B cell (primary cell): ENCODE measurements at regions not wholly inside any gene's neighbourhood (a gene's known extent, or its start where the extent isn't known, plus 50 kb on each side); places are given as distances from the start of the nearest gene placed in this dataset.

Source experiments
- ATAC-seq: fragments of 200-7000 bp; cut with Tn5 transposase; one replicate; pipeline ENCODE4 v1.10.0; 2021; ENCODE audit warnings: low read depth, mild to moderate bottlenecking, moderate number of reproducible peaks, moderate library complexity
- CTCF ChIA-PET: fragments of 350-600 bp; sonication (Branson Sonifier 250); formaldehyde crosslinking; loops from one replicate; lab custom pipeline; 2021; ENCODE audit warnings: antibody characterized with exemption, inconsistent platforms; lab: Charles Lee
- POLR2A ChIA-PET: fragments of 350-600 bp; sonication (Branson Sonifier 250); formaldehyde crosslinking; loops from one replicate; lab custom pipeline; 2021; ENCODE audit warnings: antibody characterized with exemption; lab: Charles Lee
- DNase-seq: peaks from one replicate; pipeline ENCODE4 v3.0.0; 2013
- H2AFZ ChIP-seq: 2 replicates; pipeline ENCODE4 v1.6.1; 2012; ENCODE audit warnings: mild to moderate bottlenecking, low read depth, low read length; ENCODE audit not compliant: insufficient read depth, poor library complexity, severe bottlenecking
- H3K27ac ChIP-seq, 2 donors: 1 replicate in 1 of 2; 2 replicates in 1 of 2; pipeline ENCODE4 v1.5.1; 2012 to 2013; ENCODE audit warnings: low read length in 2 of 2, mild to moderate bottlenecking in 2 of 2, moderate library complexity in 1 of 2
- H3K27me3 ChIP-seq, 4 experiments: fragments of 200-600 bp in 1 of 4; sonication (generic) in 1 of 4; replicated peaks in 1 of 4; 1 replicate in 2 of 4; 2 replicates in 2 of 4; pipeline versions ENCODE4 v1.6.1 to v1.7.0; 2013 to 2016; ENCODE audit warnings: low read length in 3 of 4, mild to moderate bottlenecking in 2 of 4, mixed read lengths in 1 of 4, moderate library complexity in 1 of 4; ENCODE audit not compliant: insufficient read depth in 4 of 4, control insufficient read depth in 3 of 4; ENCODE audit errors: control extremely low read depth in 1 of 4
- H3K36me3 ChIP-seq, 2 experiments: replicated peaks in 1 of 2; 1 replicate in 1 of 2; 2 replicates in 1 of 2; pipeline versions ENCODE4 v1.6.1 to v1.7.1; 2013; ENCODE audit warnings: low read length in 1 of 2; ENCODE audit not compliant: insufficient read depth in 2 of 2, control insufficient read depth in 1 of 2; ENCODE audit errors: control extremely low read depth in 1 of 2, extremely low read depth in 1 of 2
- H3K4me1 ChIP-seq, 2 donors: fragments of 200-600 bp in 1 of 2; sonication (generic) in 1 of 2; 1 replicate in 1 of 2; 2 replicates in 1 of 2; pipeline versions ENCODE4 v1.5.1 to v1.6.1; 2013 to 2017; ENCODE audit warnings: low read length in 2 of 2; ENCODE audit not compliant: control insufficient read depth in 2 of 2, insufficient read depth in 2 of 2
- H3K4me2 ChIP-seq: replicated peaks from 2 replicates; pipeline ENCODE3; 2012; ENCODE audit warnings: mild to moderate bottlenecking, low read depth, low read length; ENCODE audit not compliant: poor library complexity, severe bottlenecking
- H3K4me3 ChIP-seq, 5 experiments: fragments of 200-600 bp in 1 of 5; sonication (generic) in 1 of 5; 1 replicate in 3 of 5; 2 replicates in 2 of 5; pipeline versions ENCODE4 v1.5.1 to v1.7.0; 2011 to 2016; ENCODE audit warnings: low read length in 4 of 5, mild to moderate bottlenecking in 4 of 5, low read depth in 2 of 5, control low read depth in 1 of 5, moderate library complexity in 1 of 5; ENCODE audit not compliant: insufficient read depth in 1 of 5; ENCODE audit errors: control extremely low read depth in 1 of 5, extremely low read depth in 1 of 5
- H3K79me2 ChIP-seq: fragments of 200-600 bp; sonication (generic); one replicate; pipeline ENCODE4 v1.6.0; 2016; ENCODE audit warnings: low read length; ENCODE audit not compliant: control insufficient read depth, insufficient read depth
- H3K9ac ChIP-seq: fragments of 200-600 bp; sonication (generic); 2 replicates; pipeline ENCODE4 v1.6.1; 2017; ENCODE audit warnings: mild to moderate bottlenecking, low read length, moderate library complexity
- H3K9me3 ChIP-seq, 3 donors: one replicate each; pipeline versions ENCODE4 v1.6.1 to v1.7.1; 2013; ENCODE audit warnings: low read length in 2 of 3; ENCODE audit not compliant: control insufficient read depth in 2 of 3, insufficient read depth in 1 of 3; ENCODE audit errors: control extremely low read depth in 1 of 3
- H4K20me1 ChIP-seq: 2 replicates; pipeline ENCODE4 v1.6.0; 2012; ENCODE audit warnings: mild to moderate bottlenecking, low read length; ENCODE audit not compliant: insufficient read depth, control insufficient read depth, poor library complexity, severe bottlenecking
- H3K27ac Mint-ChIP-seq: one replicate; pipeline ENCODE4 v1.8.0; 2021; ENCODE audit warnings: mixed read lengths
- H3K27me3 Mint-ChIP-seq: one replicate; pipeline ENCODE4 v1.8.0; 2021; ENCODE audit warnings: mixed read lengths
- H3K4me1 Mint-ChIP-seq: one replicate; pipeline ENCODE4 v1.8.0; 2021; ENCODE audit warnings: mixed read lengths
- H3K4me3 Mint-ChIP-seq: one replicate; pipeline ENCODE4 v1.8.0; 2021; ENCODE audit warnings: mixed read lengths
- H3K9me3 Mint-ChIP-seq: one replicate; pipeline ENCODE4 v1.8.0; 2022; ENCODE audit warnings: mixed read lengths; ENCODE audit not compliant: insufficient read depth
- CTCF ChIP-seq: fragments of 200-600 bp; IDR thresholded peaks from one replicate; pipeline ENCODE4 v1.8.0; 2022; ENCODE audit warnings: antibody characterized with exemption, mild to moderate bottlenecking
- EZH2 ChIP-seq: IDR thresholded peaks from 2 replicates; pipeline ENCODE4 v1.6.1; 2012; ENCODE audit warnings: borderline replicate concordance, low read depth, mild to moderate bottlenecking, moderate library complexity, low read length; ENCODE audit not compliant: insufficient read depth, poor library complexity, severe bottlenecking
- WGBS: methylation state at CpG from one replicate; pipeline ENCODE4 v1.1.5; 2013; ENCODE audit warnings: missing lambda C conversion rate; ENCODE audit not compliant: insufficient coverage; 5-methylcytosine and 5-hydroxymethylcytosine counted together
- intact Hi-C: fragments of 100-400 bp; cut with micrococcal nuclease; formaldehyde crosslinking; loops from one replicate; pipeline ENCODE4 v1.10.0; 2022

- Mint-ChIP-seq H3K9me3 (no peaks in the 10 kb centered on the region), H3K27ac (no peak overlapping the region), H3K4me3 (no peak overlapping the region), H3K4me1 (no peaks in the 10 kb centered on the region), H3K27me3 (no peaks in the 10 kb centered on the region)
- no peak overlapping the region for H2AFZ ChIP-seq
- H3K4me1 ChIP-seq, result no peaks in the 10 kb centered on the region
- H3K27ac ChIP-seq, result no peak overlapping the region
- no peaks in the 10 kb centered on the region for H4K20me1 ChIP-seq
- intact Hi-C loops, result no loop called here
- no peak overlapping the region for H3K9ac ChIP-seq
- DNase-seq (no peak), ATAC-seq (no peak)
- CTCF ChIA-PET, result no interaction called here
- H3K4me2 ChIP-seq, result no peak overlapping the region
- no peaks in the 10 kb centered on the region for H3K79me2 ChIP-seq
- POLR2A ChIA-PET, result no interaction called here
- H3K36me3 ChIP-seq, result no peaks in the 10 kb centered on the region
- no peaks in the 10 kb centered on the region for H3K9me3 ChIP-seq
- whole genome bisulfite sequencing, result no CpG with 5 or more reads among the region's 2 CpGs
- H3K27me3 ChIP-seq, result no peaks in the 10 kb centered on the region
- no peak overlapping the region for H3K4me3 ChIP-seq
- TF ChIP-seq EZH2 (no peak), CTCF (no peak)
These were observed 74.3 kb upstream of the PLEKHG7 start for GRCh38 chr12:92628476-92628875.

GRCh38 chr12:92627511-92627910, 75.3 kb upstream of the PLEKHG7 start:
- Histone ChIP-seq H2AFZ (no peak overlapping the region), H3K36me3 (no peaks in the 10 kb centered on the region), H3K4me1 (no peaks in the 10 kb centered on the region), H4K20me1 (no peaks in the 10 kb centered on the region), H3K9ac (no peak overlapping the region), H3K4me3 (no peak overlapping the region), H3K4me2 (no peak overlapping the region), H3K27ac (no peak overlapping the region), H3K79me2 (no peaks in the 10 kb centered on the region), H3K27me3 (no peaks in the 10 kb centered on the region), H3K9me3 (no peaks in the 10 kb centered on the region)
- no peak for ATAC-seq
- WGBS, result no CpG with 5 or more reads among the region's 2 CpGs
- no peak overlapping the region for H3K27ac Mint-ChIP-seq
- H3K9me3 Mint-ChIP-seq, result no peaks in the 10 kb centered on the region
- intact Hi-C loops, result no loop called here
- POLR2A ChIA-PET, result no interaction called here
- CTCF ChIA-PET, result no interaction called here
- no peak for TF ChIP-seq CTCF
- no peak for TF ChIP-seq EZH2
- DNase-seq, result no peak
- no peaks in the 10 kb centered on the region for H3K4me1 Mint-ChIP-seq
- no peaks in the 10 kb centered on the region for H3K27me3 Mint-ChIP-seq
- H3K4me3 Mint-ChIP-seq, result no peak overlapping the region
